ENCODE measurements at regions not wholly inside any gene's neighbourhood (a gene's known extent, or its start where the extent isn't known, plus 50 kb on each side); places are given as distances from the start of the nearest gene placed in this dataset.
A peak's percentile ranks its signal among the peaks of the same experiment; 100 is the strongest.
"Not testable (repeated sequence)": the region's sequence is repeated elsewhere in the genome, so short reads cannot be mapped to it uniquely, and the experiment has no call there.

- no peak overlapping the region for H3K4me3 ChIP-seq (ENCODE audit: severe bottlenecking)
- TF ChIP-seq CTCF (IDR thresholded peaks at IDR 0.05; ENCODE audit: poor library complexity, severe bottlenecking), result no peak
- H3K27ac ChIP-seq (ENCODE audit: poor library complexity, severe bottlenecking), result no peak overlapping the region
- no peaks in the 10 kb centered on the region for H3K9me3 ChIP-seq (ENCODE audit: severe bottlenecking)
- ATAC-seq (ENCODE audit: low read depth) (no peak), DNase-seq (ENCODE audit: low spot score) (no peak)
- H3K4me1 ChIP-seq (ENCODE audit: insufficient read depth, poor library complexity, severe bottlenecking), result no peaks in the 10 kb centered on the region
- H3K36me3 ChIP-seq (ENCODE audit: low read depth), result no peaks in the 10 kb centered on the region
- H3K27me3 ChIP-seq (ENCODE audit: insufficient read depth, poor library complexity, severe bottlenecking), result no peaks in the 10 kb centered on the region
Measured at GRCh38 chr18:14937271-14937670, 189.3 kb downstream of the ANKRD30B start.

- Histone ChIP-seq H3K4me3 (ENCODE audit: severe bottlenecking) (no peak overlapping the region), H3K27me3 (ENCODE audit: insufficient read depth, poor library complexity, severe bottlenecking) (no peaks in the 10 kb centered on the region), H3K27ac (ENCODE audit: poor library complexity, severe bottlenecking) (no peak overlapping the region), H3K36me3 (ENCODE audit: low read depth) (no peaks in the 10 kb centered on the region), H3K9me3 (ENCODE audit: severe bottlenecking) (no peaks in the 10 kb centered on the region), H3K4me1 (ENCODE audit: insufficient read depth, poor library complexity, severe bottlenecking) (no peaks in the 10 kb centered on the region)
- no peak for TF ChIP-seq CTCF (IDR thresholded peaks at IDR 0.05; ENCODE audit: poor library complexity, severe bottlenecking)
- no peak for DNase-seq (ENCODE audit: low spot score)
- ATAC-seq (ENCODE audit: low read depth), result no peak
Measured at GRCh38 chr18:14939141-14939540, 191.2 kb downstream of the ANKRD30B start.

DNA sequence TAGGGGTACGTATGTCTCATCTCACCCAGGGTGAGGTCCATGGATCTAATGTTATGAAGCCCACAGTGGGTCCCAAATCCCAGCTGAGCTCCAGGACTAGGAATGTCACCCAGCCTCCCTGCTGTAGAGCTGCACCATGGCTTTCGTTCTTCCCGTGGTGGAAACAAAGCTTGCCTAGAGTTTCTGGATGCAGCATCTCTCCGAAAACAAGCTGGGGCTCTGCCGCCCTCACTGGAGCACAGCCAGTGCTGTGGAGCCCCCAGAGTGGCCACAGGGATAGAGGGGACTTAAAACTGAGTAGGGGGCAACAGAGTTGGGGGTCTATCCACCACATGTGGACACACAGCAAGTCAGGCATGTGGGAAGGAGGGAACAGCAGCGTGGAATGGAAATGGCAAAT is 192.1 kb downstream of the ANKRD30B start:
- not testable (repeated sequence) for H3K36me3 ChIP-seq (ENCODE audit: low read depth); H3K27me3 ChIP-seq (ENCODE audit: insufficient read depth, poor library complexity, severe bottlenecking); H3K9me3 ChIP-seq (ENCODE audit: severe bottlenecking); H3K4me3 ChIP-seq (ENCODE audit: severe bottlenecking); ATAC-seq (ENCODE audit: low read depth); DNase-seq (ENCODE audit: low spot score); H3K4me1 ChIP-seq (ENCODE audit: insufficient read depth, poor library complexity, severe bottlenecking); H3K27ac ChIP-seq (ENCODE audit: poor library complexity, severe bottlenecking)

DNA sequence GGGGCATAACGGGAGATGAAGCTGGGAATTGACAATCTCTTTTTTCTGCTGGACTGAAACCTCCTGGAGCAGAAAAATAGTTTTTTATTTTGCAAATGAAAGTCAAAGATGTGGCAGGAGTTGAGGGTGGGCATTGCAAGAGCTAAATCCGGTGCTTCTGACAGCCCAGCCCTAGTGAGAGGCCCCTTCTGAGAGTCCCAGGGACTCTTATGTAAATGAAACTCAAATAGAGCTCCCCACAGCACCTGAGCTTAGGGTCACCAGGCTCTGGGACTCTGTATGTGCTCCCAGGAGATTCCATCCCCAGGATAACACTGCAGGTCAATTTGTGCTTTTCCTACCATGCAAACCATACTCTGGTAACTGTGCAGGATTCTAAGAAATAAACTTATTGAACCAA is 192.8 kb downstream of the ANKRD30B start:
- no peak overlapping the region for H3K27ac ChIP-seq (ENCODE audit: poor library complexity, severe bottlenecking)
- H3K36me3 ChIP-seq (ENCODE audit: low read depth), result no peaks in the 10 kb centered on the region
- no peaks in the 10 kb centered on the region for H3K4me1 ChIP-seq (ENCODE audit: insufficient read depth, poor library complexity, severe bottlenecking)
- TF ChIP-seq CTCF (IDR thresholded peaks at IDR 0.05; ENCODE audit: poor library complexity, severe bottlenecking), result no peak
- H3K4me3 ChIP-seq (ENCODE audit: severe bottlenecking), result no peak overlapping the region
- DNase-seq (ENCODE audit: low spot score) (no peak), ATAC-seq (ENCODE audit: low read depth) (no peak)
- H3K27me3 ChIP-seq (ENCODE audit: insufficient read depth, poor library complexity, severe bottlenecking), result no peaks in the 10 kb centered on the region
- no peaks in the 10 kb centered on the region for H3K9me3 ChIP-seq (ENCODE audit: severe bottlenecking)

GRCh38 chr18:14941256-14941655 is 193.3 kb downstream of the ANKRD30B start:
- no peaks in the 10 kb centered on the region for H3K36me3 ChIP-seq (ENCODE audit: low read depth)
- no peak for TF ChIP-seq CTCF (IDR thresholded peaks at IDR 0.05; ENCODE audit: poor library complexity, severe bottlenecking)
- H3K27me3 ChIP-seq (ENCODE audit: insufficient read depth, poor library complexity, severe bottlenecking), result no peaks in the 10 kb centered on the region
- no peaks in the 10 kb centered on the region for H3K4me1 ChIP-seq (ENCODE audit: insufficient read depth, poor library complexity, severe bottlenecking)
- H3K9me3 ChIP-seq (ENCODE audit: severe bottlenecking), result no peaks in the 10 kb centered on the region
- H3K4me3 ChIP-seq (ENCODE audit: severe bottlenecking), result no peak overlapping the region
- 0 out of 3 replicates have a peak, but pooled peaks have one; percentile 40 for ATAC-seq (ENCODE audit: low read depth)
- no peak for DNase-seq (ENCODE audit: low spot score)
- no peak overlapping the region for H3K27ac ChIP-seq (ENCODE audit: poor library complexity, severe bottlenecking)

Measured in RWPE2 (cell line).